BJ (cell line): ENCODE measurements at regions not wholly inside any gene's neighbourhood (a gene's known extent, or its start where the extent isn't known, plus 50 kb on each side); places are given as distances from the start of the nearest gene placed in this dataset.

Experiments
- CTCF ChIA-PET: fragments of 350-600 bp; formaldehyde crosslinking; extraction: SDS; loops from one replicate; lab custom pipeline; 2021; ENCODE audit warnings: antibody characterized with exemption, inconsistent platforms; lab: Yijun Ruan, JAX
- POLR2A ChIA-PET: fragments of 300-600 bp; sonication (Branson Sonifier 250); formaldehyde crosslinking; extraction: SDS; loops from one replicate; lab custom pipeline; 2021; ENCODE audit warnings: antibody characterized with exemption; lab: Charles Lee
- DNase-seq: peaks from one replicate; pipeline ENCODE4 v3.0.0-alpha.2; 2011; ENCODE audit warnings: low read depth
- H3K27me3 ChIP-seq: 2 replicates; pipeline ENCODE4 v1.6.0; 2011; ENCODE audit warnings: low read length; ENCODE audit not compliant: control insufficient read depth, insufficient read depth
- H3K36me3 ChIP-seq: 2 replicates; pipeline ENCODE4 v1.5.1; 2011; ENCODE audit warnings: low read length; ENCODE audit not compliant: control insufficient read depth, insufficient read depth
- H3K4me3 ChIP-seq: 2 replicates; pipeline ENCODE4 v1.5.1; 2011; ENCODE audit warnings: low read depth, mild to moderate bottlenecking, control low read depth, low read length
- TF ChIP-seq, protein P1 (sequence below): IDR thresholded peaks from 2 replicates; pipeline ENCODE4 v1.5.1; 2011; ENCODE audit warnings: low read depth, mild to moderate bottlenecking, control low read depth, inconsistent platforms, low read length, moderate library complexity; ENCODE audit not compliant: insufficient read depth

DNA sequence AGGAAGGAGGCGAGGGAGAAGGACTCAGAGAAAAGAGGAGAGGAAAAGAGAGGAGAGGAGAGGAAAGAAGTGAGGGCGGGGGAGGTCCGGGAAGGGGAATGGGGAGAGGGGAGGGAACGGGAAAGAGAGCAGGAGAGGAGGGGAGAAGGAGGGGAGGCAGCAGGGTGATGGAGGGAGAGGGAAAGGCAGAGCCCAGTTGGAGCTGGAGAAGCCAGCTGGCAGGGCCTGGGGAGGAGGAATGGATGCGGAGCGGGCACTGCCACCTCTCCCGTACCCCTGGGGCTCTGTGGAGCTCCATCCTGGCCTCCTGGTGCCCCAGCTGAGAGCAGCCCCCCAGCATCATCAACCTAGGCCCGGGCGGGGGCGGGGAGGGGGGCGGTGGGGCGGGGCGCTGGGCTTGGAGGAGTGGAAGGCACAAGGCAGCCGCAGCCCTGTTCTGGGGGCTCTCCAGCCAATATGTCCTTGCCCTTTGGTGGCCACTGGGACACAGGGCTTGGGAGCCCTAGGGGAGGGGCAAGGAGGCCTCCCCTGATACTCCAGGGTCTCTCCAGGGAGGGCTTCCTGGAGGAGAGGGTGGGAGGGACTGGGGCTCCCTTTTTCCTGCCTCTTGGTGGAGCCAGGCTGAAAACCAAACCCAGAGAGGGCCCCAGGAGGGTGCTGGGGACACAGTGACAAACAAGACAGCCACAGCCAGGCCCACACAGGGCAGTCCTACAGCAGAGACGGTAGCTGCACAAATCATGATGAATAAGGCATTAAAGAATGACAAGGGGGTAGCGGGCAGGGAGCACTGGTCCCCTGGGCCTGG, 123.7 kb downstream of the C9orf50 start:
- Histone ChIP-seq H3K36me3 (no peaks in the 10 kb centered on the region; the same call in none of the 2 replicates), H3K27me3 (no peaks in the 10 kb centered on the region), H3K4me3 (peak overlapping the region; percentile 82)
- TF ChIP-seq, protein P1, sequence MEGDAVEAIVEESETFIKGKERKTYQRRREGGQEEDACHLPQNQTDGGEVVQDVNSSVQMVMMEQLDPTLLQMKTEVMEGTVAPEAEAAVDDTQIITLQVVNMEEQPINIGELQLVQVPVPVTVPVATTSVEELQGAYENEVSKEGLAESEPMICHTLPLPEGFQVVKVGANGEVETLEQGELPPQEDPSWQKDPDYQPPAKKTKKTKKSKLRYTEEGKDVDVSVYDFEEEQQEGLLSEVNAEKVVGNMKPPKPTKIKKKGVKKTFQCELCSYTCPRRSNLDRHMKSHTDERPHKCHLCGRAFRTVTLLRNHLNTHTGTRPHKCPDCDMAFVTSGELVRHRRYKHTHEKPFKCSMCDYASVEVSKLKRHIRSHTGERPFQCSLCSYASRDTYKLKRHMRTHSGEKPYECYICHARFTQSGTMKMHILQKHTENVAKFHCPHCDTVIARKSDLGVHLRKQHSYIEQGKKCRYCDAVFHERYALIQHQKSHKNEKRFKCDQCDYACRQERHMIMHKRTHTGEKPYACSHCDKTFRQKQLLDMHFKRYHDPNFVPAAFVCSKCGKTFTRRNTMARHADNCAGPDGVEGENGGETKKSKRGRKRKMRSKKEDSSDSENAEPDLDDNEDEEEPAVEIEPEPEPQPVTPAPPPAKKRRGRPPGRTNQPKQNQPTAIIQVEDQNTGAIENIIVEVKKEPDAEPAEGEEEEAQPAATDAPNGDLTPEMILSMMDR, result no peak
- ChIA-PET CTCF (interaction anchor here (1.1 to 5.5 kb wide), 9 partner anchors 14 to 365 kb away, joined by 4 to 40 read pairs (median 11); no protein-coding TSS in a partner anchor), POLR2A (interaction anchor here (0.6 to 2.4 kb wide), 13 partner anchors 10 to 357 kb away, joined by 3 to 21 read pairs (median 4); partner anchors contain the start of gene NTMT1)
- no peak for DNase-seq

DNA sequence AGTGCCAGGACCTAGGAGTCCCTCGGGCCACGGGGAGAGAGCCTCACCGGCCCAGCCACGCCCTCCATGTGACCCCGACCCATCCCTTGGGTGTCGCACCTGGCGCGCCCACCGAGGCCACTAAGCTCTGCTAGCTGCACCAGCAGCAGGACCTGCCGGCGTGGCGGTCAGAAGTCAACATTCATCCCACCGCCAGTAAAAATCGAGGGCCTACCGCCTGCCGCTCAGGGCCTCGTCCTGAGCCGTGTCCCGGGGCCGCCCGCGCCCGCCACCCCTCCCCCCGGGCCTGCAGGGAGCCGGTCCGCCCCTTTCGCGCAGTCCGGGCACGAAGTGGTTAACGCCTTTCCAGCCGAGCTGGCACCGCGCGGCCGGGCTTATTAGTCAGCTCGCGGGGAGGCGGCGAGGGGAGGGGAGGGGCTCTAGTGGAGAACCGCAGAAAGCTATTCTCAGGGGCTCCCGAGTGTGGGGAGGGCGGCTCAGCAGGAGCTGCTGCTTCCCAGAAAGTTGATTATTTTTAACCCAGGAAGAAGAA, 124.4 kb downstream of the C9orf50 start:
- Histone ChIP-seq H3K27me3 (no peaks in the 10 kb centered on the region), H3K36me3 (no peaks in the 10 kb centered on the region; the same call in none of the 2 replicates), H3K4me3 (peak overlapping the region; percentile 82)
- TF ChIP-seq, protein P1, result 0 out of 2 replicates have a peak, but pooled peaks have one; percentile 3
- ChIA-PET CTCF (interaction anchor here (1.0 to 5.5 kb wide), 9 partner anchors 13 to 364 kb away, joined by 3 to 40 read pairs (median 11); no protein-coding TSS in a partner anchor), POLR2A (interaction anchor here (0.6 to 2.4 kb wide), 17 partner anchors 11 to 356 kb away, joined by 3 to 21 read pairs (median 4); partner anchors contain the start of gene NTMT1)
- DNase-seq, result peak; percentile 49

DNA sequence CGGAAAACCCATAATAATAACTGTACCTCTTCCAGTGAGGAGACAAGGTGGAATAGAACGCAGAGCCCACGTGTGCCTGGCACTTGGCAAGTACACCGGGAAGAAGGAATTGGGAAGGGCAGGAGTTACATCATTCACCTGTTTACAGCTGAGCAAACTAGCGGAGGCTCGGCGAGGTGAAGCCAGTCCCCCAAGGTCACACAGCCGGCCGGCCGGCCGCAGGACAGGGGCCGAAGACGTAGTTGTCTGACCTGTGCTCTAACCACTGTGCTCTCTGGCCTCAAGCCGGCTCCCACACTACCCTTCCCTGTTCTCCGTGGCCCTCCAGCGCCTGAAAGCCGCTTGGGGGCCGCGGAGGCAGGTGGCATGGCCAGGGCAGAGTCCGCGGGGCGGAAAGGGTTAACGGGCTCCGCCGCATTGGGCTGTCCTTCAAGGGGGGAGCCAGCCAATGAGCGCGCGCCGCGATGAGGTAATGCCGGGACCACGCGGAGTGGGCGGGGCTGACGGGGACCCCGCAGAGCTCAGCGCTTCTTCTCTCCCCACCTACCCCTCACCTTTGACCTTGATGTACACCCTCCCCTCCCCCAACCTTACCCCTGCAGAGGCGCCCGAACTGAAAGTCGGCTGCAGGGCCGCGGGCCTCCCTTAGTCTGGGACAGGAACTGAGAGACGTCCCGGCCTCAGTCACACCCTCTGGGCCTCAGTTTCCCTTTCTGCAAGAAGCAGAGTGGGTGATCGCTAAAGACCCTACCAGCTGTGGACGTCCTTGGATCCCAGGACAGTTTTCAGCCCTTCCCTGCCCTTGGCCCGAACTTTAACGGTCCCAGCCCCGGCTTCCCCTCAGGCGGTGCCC, 125.1 kb downstream of the C9orf50 start:
- Histone ChIP-seq H3K4me3 (peak overlapping the region; percentile 82), H3K36me3 (no peaks in the 10 kb centered on the region; the same call in none of the 2 replicates), H3K27me3 (no peaks in the 10 kb centered on the region)
- CTCF ChIA-PET, result interaction anchor here (0.6 to 5.5 kb wide), 14 partner anchors 12 to 364 kb away, joined by 3 to 40 read pairs (median 4); no protein-coding TSS in a partner anchor
- TF ChIP-seq, protein P1, result no peak
- DNase-seq, result no peak
- POLR2A ChIA-PET, result interaction anchor here (0.6 to 2.4 kb wide), 14 partner anchors 11 to 1598 kb away, joined by 3 to 10 read pairs (median 4); no protein-coding TSS in a partner anchor

DNA sequence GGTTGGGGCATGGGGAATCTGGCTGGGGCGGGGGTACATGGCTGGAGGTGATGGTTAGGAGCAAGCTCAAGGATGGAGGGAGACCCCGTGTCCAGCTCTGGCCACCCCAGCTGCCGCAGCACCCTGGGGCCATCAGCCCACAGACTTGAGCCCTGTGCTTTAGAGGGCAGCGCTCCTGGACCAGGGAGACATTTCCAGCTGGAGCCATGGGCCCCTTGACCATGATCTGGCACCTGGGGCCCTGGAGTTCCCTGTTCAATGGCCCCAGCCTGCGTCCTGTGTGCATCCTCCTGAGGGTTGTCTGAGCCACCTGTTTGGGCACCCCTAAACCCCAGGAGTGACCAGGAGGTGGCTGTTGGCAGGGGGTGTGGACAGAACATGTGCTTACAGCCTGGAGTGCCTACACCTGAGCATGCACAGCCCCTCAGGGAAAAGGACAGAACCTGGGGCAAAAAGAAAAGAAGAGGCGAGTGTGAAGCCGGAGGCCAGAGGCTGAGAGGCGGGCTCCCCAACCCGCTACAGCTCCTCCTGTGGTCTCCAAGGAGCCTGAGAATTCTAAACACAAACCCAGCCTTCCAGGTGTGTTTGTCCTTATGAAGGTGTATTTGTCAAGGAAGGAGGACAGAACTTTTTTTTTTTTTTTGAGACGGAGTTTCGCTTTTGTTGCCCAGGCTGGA, 126.7 kb downstream of the C9orf50 start:
- Histone ChIP-seq H3K27me3 (no peaks in the 10 kb centered on the region), H3K4me3 (no peak overlapping the region), H3K36me3 (no peaks in the 10 kb centered on the region; the same call in none of the 2 replicates)
- ChIA-PET CTCF (interaction anchor here (0.6 to 5.5 kb wide), 11 partner anchors 10 to 1098 kb away, joined by 3 to 40 read pairs (median 3); no protein-coding TSS in a partner anchor), POLR2A (interaction anchor here (0.7 to 2.4 kb wide), 2 partner anchors 10 to 161 kb away, joined by 9 to 10 read pairs; no protein-coding TSS in a partner anchor)
- TF ChIP-seq, protein P1, result no peak
- no peak for DNase-seq
